ENCODE measurements at regions not wholly inside any gene's neighbourhood (a gene's known extent, or its start where the extent isn't known, plus 50 kb on each side); places are given as distances from the start of the nearest gene placed in this dataset.
A peak's percentile ranks its signal among the peaks of the same experiment; 100 is the strongest.
"Not testable (repeated sequence)": the region's sequence is repeated elsewhere in the genome, so short reads cannot be mapped to it uniquely, and the experiment has no call there.

GRCh38 chr14:105688664-105689221 lies 162.4 kb downstream of the TMEM121 start:
- ATAC-seq (ENCODE audit: low read depth); H3K27me3 Mint-ChIP-seq: not testable (repeated sequence)
- peak overlapping the region; percentile 83 for H3K27ac Mint-ChIP-seq

GRCh38 chr14:105689722-105690121 lies 163.3 kb downstream of the TMEM121 start:
- ATAC-seq (ENCODE audit: low read depth) (no peak), DNase-seq (no peak)
- POLR2A ChIA-PET: no interaction called here
- Mint-ChIP-seq H3K27ac (peak overlapping the region; percentile 90), H3K27me3 (no peaks in the 10 kb centered on the region), H3K9me3 (no peaks in the 10 kb centered on the region), H3K4me3 (peak overlapping the region; percentile 8), H3K4me1 (peaks cover 66% of the 10 kb centered on the region), H3K36me3 (ENCODE audit: low read depth) (no peaks in the 10 kb centered on the region)
- no peak for TF ChIP-seq CTCF (IDR thresholded peaks at IDR 0.05)
- CTCF ChIA-PET: no interaction called here
- intact Hi-C loops (cut with micrococcal nuclease): loop anchor here (10.0 kb wide), 1 partner anchor 45 kb away; no protein-coding TSS in a partner anchor

More at GRCh38 chr14:105688664-105689221, 162.4 kb downstream of the TMEM121 start:
- intact Hi-C loops (cut with micrococcal nuclease): loop anchor here (10.0 kb wide), 1 partner anchor 46 kb away; no protein-coding TSS in a partner anchor
- H3K36me3 Mint-ChIP-seq (ENCODE audit: low read depth); POLR2A ChIA-PET; CTCF ChIA-PET; DNase-seq; H3K9me3 Mint-ChIP-seq; H3K4me3 Mint-ChIP-seq: not testable (repeated sequence)
- peaks cover 63% of the 10 kb centered on the region for H3K4me1 Mint-ChIP-seq

GRCh38 chr14:105690671-105691070 lies 164.3 kb downstream of the TMEM121 start:
- CTCF ChIA-PET: no interaction called here
- no peaks in the 10 kb centered on the region for H3K36me3 Mint-ChIP-seq (ENCODE audit: low read depth)

GRCh38 chr14:105691321-105692109 lies 165.1 kb downstream of the TMEM121 start:
- CTCF ChIA-PET; H3K36me3 Mint-ChIP-seq (ENCODE audit: low read depth); H3K27me3 Mint-ChIP-seq; H3K9me3 Mint-ChIP-seq; intact Hi-C loops (cut with micrococcal nuclease); ATAC-seq (ENCODE audit: low read depth): not testable (repeated sequence)
- H3K4me1 Mint-ChIP-seq: peaks cover 67% of the 10 kb centered on the region
- peak overlapping the region; percentile 21 for H3K4me3 Mint-ChIP-seq
- POLR2A ChIA-PET: interaction anchor here (0.7 to 1.2 kb wide), 8 partner anchors 15 to 171 kb away, joined by 3 to 10 read pairs (median 4); no protein-coding TSS in a partner anchor
- DNase-seq: peak; percentile 44
- peak overlapping the region; percentile 90 for H3K27ac Mint-ChIP-seq

More at GRCh38 chr14:105690671-105691070, 164.3 kb downstream of the TMEM121 start:
- no peaks in the 10 kb centered on the region for H3K9me3 Mint-ChIP-seq
- no peaks in the 10 kb centered on the region for H3K27me3 Mint-ChIP-seq
- intact Hi-C loops (cut with micrococcal nuclease): no loop called here
- H3K4me1 Mint-ChIP-seq: peaks cover 69% of the 10 kb centered on the region
- peak overlapping the region; percentile 90 for H3K27ac Mint-ChIP-seq
- DNase-seq: no peak
- ATAC-seq (ENCODE audit: low read depth): no peak
- no peak overlapping the region for H3K4me3 Mint-ChIP-seq
- POLR2A ChIA-PET: interaction anchor here (1.0 to 1.2 kb wide), 7 partner anchors 16 to 171 kb away, joined by 3 to 10 read pairs (median 5); no protein-coding TSS in a partner anchor
- no peak for TF ChIP-seq CTCF (IDR thresholded peaks at IDR 0.05)

GRCh38 chr14:105692110-105692685 lies 165.8 kb downstream of the TMEM121 start:
- H3K27me3 Mint-ChIP-seq; H3K36me3 Mint-ChIP-seq (ENCODE audit: low read depth); POLR2A ChIA-PET; H3K9me3 Mint-ChIP-seq; CTCF ChIA-PET; DNase-seq; intact Hi-C loops (cut with micrococcal nuclease): not testable (repeated sequence)
- peak; percentile 69 for ATAC-seq (ENCODE audit: low read depth)
- Mint-ChIP-seq H3K4me3 (peak overlapping the region; percentile 16), H3K27ac (peak overlapping the region; percentile 90), H3K4me1 (peaks cover 61% of the 10 kb centered on the region)

- Mint-ChIP-seq H3K4me1 (peaks cover 52% of the 10 kb centered on the region), H3K27ac (peak overlapping the region; percentile 95), H3K27me3 (no peaks in the 10 kb centered on the region), H3K36me3 (ENCODE audit: low read depth) (peaks cover 2% of the 10 kb centered on the region), H3K4me3 (peak overlapping the region; percentile 40), H3K9me3 (no peaks in the 10 kb centered on the region)
- TF ChIP-seq CTCF (IDR thresholded peaks at IDR 0.05): no peak
- POLR2A ChIA-PET: no interaction called here
- CTCF ChIA-PET: no interaction called here
- ATAC-seq (ENCODE audit: low read depth): no peak
- no peak for DNase-seq
- intact Hi-C loops (cut with micrococcal nuclease): no loop called here
These were observed 168.6 kb downstream of the TMEM121 start for GRCh38 chr14:105694961-105695360.

GRCh38 chr14:105696388-105696787 lies 170.0 kb downstream of the TMEM121 start:
- H3K9me3 Mint-ChIP-seq; H3K27me3 Mint-ChIP-seq; H3K36me3 Mint-ChIP-seq (ENCODE audit: low read depth); DNase-seq; CTCF ChIA-PET; intact Hi-C loops (cut with micrococcal nuclease); H3K4me3 Mint-ChIP-seq; H3K27ac Mint-ChIP-seq: not testable (repeated sequence)
- peaks cover 52% of the 10 kb centered on the region for H3K4me1 Mint-ChIP-seq
- ATAC-seq (ENCODE audit: low read depth): peak; percentile 33
- POLR2A ChIA-PET: interaction anchor here (0.6 kb wide), 2 partner anchors 14 to 385 kb away, joined by 3 to 4 read pairs; no protein-coding TSS in a partner anchor

- H3K9me3 Mint-ChIP-seq; H3K27me3 Mint-ChIP-seq; intact Hi-C loops (cut with micrococcal nuclease); H3K4me3 Mint-ChIP-seq; ATAC-seq (ENCODE audit: low read depth); POLR2A ChIA-PET; CTCF ChIA-PET: not testable (repeated sequence)
- Mint-ChIP-seq H3K36me3 (ENCODE audit: low read depth) (peaks cover 12% of the 10 kb centered on the region), H3K4me1 (peaks cover 58% of the 10 kb centered on the region), H3K27ac (peak overlapping the region; percentile 92)
- peak; percentile 29 for DNase-seq
These were observed 171.0 kb downstream of the TMEM121 start for GRCh38 chr14:105697414-105697813.

- ATAC-seq (ENCODE audit: low read depth); H3K27me3 Mint-ChIP-seq; intact Hi-C loops (cut with micrococcal nuclease); POLR2A ChIA-PET; CTCF ChIA-PET; DNase-seq; H3K9me3 Mint-ChIP-seq: not testable (repeated sequence)
- Mint-ChIP-seq H3K27ac (peak overlapping the region; percentile 92), H3K4me3 (peak overlapping the region; percentile 55), H3K36me3 (ENCODE audit: low read depth) (peaks cover 16% of the 10 kb centered on the region), H3K4me1 (peaks cover 63% of the 10 kb centered on the region)
These were observed 171.6 kb downstream of the TMEM121 start for GRCh38 chr14:105697955-105698354.
